GM23248 (cell line): ENCODE measurements at regions not wholly inside any gene's neighbourhood (a gene's known extent, or its start where the extent isn't known, plus 50 kb on each side); places are given as distances from the start of the nearest gene placed in this dataset.

ENCODE experiments used
- DNase-seq: peaks from one replicate; pipeline ENCODE4 v3.0.0-alpha.2; 2015
- H2AFZ ChIP-seq: fragments of 200-600 bp; sonication (generic); 2 replicates; pipeline ENCODE4 v1.6.1; 2016; ENCODE audit warnings: antibody characterized with exemption
- H3F3A ChIP-seq: fragments of 200-600 bp; sonication (generic); 2 replicates; pipeline ENCODE4 v1.6.1; 2016; ENCODE audit warnings: mild to moderate bottlenecking, antibody characterized with exemption, mixed run types; ENCODE audit not compliant: insufficient read depth
- H3K27ac ChIP-seq: fragments of 200-600 bp; sonication (generic); 2 replicates; pipeline ENCODE4 v1.5.1; 2016; ENCODE audit warnings: mild to moderate bottlenecking
- H3K27me3 ChIP-seq: fragments of 200-600 bp; sonication (generic); replicated peaks from 2 replicates; pipeline ENCODE4 v1.6.1; 2016; ENCODE audit warnings: mild to moderate bottlenecking; ENCODE audit not compliant: insufficient read depth
- H3K36me3 ChIP-seq: fragments of 200-600 bp; sonication (generic); 2 replicates; pipeline ENCODE4 v1.6.1; 2016; ENCODE audit warnings: low read depth, mild to moderate bottlenecking
- H3K4me1 ChIP-seq: fragments of 200-600 bp; sonication (generic); 2 replicates; pipeline ENCODE4 v1.6.1; 2016; ENCODE audit warnings: mild to moderate bottlenecking; ENCODE audit not compliant: insufficient read depth
- H3K4me2 ChIP-seq: fragments of 200-600 bp; sonication (generic); one replicate; pipeline ENCODE4 v1.6.1; 2016; ENCODE audit warnings: mild to moderate bottlenecking; ENCODE audit not compliant: unreplicated experiment
- H3K4me3 ChIP-seq: fragments of 200-600 bp; sonication (generic); 2 replicates; pipeline ENCODE4 v1.5.1; 2016; ENCODE audit warnings: mild to moderate bottlenecking
- H3K79me2 ChIP-seq: fragments of 200-600 bp; sonication (generic); 2 replicates; pipeline ENCODE4 v1.6.1; 2016; ENCODE audit warnings: mild to moderate bottlenecking; ENCODE audit not compliant: insufficient read depth
- H3K9ac ChIP-seq: fragments of 200-600 bp; sonication (generic); 2 replicates; pipeline ENCODE4 v1.6.1; 2016; ENCODE audit warnings: mild to moderate bottlenecking
- H3K9me2 ChIP-seq: fragments of 200-600 bp; sonication (generic); 2 replicates; pipeline ENCODE4 v1.6.1; 2016; ENCODE audit warnings: mixed run types, mild to moderate bottlenecking, moderate library complexity; ENCODE audit not compliant: insufficient read depth
- H3K9me3 ChIP-seq: fragments of 200-600 bp; sonication (generic); one replicate; pipeline ENCODE4 v1.6.1; 2017; ENCODE audit warnings: low read depth
- H4K20me1 ChIP-seq: fragments of 200-600 bp; sonication (generic); 2 replicates; pipeline ENCODE4 v1.6.0; 2016; ENCODE audit not compliant: insufficient read depth
- EZH2 ChIP-seq: fragments of 200-600 bp; sonication (generic); IDR thresholded peaks from 2 replicates; pipeline ENCODE4 v1.6.1; 2018; ENCODE audit warnings: antibody characterized with exemption, mild to moderate bottlenecking; ENCODE audit not compliant: insufficient read depth, poor library complexity, severe bottlenecking
- EZH2phosphoT487 ChIP-seq: fragments of 200-600 bp; sonication (generic); IDR thresholded peaks from 2 replicates; pipeline ENCODE4 v1.6.1; 2018; ENCODE audit warnings: antibody characterized with exemption, moderate library complexity, mild to moderate bottlenecking, low read depth; ENCODE audit not compliant: insufficient read depth
- WGBS, 2 experiments: methylation state at CpG; one replicate each; pipeline ENCODE4 v1.1.6; 2015 to 2017; ENCODE audit warnings: low lambda C conversion rate in 2 of 2, low coverage in 1 of 2; ENCODE audit errors: missing lambda C conversion rate in 2 of 2; 5-methylcytosine and 5-hydroxymethylcytosine counted together
- in situ Hi-C: fragments of 300-500 bp; cut with MboI; formaldehyde crosslinking; loops from 2 replicates; pipeline ENCODE4 v1.15.0; 2020

DNA sequence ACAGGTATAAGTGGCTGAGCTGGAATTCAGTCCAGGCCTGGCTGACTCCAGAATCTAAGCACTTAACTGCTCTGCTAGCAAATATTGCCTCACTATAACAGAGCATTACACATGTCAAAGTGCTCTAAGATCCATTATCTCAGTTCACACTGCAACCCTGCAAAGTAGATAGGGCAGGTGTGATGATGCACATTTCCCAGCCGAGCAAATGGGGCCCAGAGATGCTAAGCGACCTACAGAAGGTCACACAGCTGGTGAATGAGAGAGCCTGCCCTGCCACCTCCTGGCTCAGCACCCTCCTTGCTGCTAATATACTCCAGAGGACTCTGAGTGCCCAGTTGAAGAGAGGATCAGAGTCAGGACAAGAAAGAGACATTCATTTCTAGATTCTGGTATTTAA lies 73.6 kb upstream of the CCL1 start:
- Histone ChIP-seq H3K9ac (no peak overlapping the region), H3K27me3 (peaks cover 6% of the 10 kb centered on the region; the same call in 1 of the 2 replicates), H3K9me2 (no peaks in the 10 kb centered on the region), H3K36me3 (no peaks in the 10 kb centered on the region), H3K4me1 (no peaks in the 10 kb centered on the region), H4K20me1 (no peaks in the 10 kb centered on the region), H3F3A (no peaks in the 10 kb centered on the region), H3K9me3 (no peaks in the 10 kb centered on the region), H2AFZ (no peak overlapping the region), H3K4me2 (no peak overlapping the region), H3K4me3 (no peak overlapping the region), H3K27ac (no peak overlapping the region), H3K79me2 (no peaks in the 10 kb centered on the region)
- TF ChIP-seq EZH2phosphoT487 (no peak), EZH2 (no peak)
- in situ Hi-C loops, result no loop called here
- no peak for DNase-seq
- 7 to 20% methylated on average over 2 of the region's 2 CpGs for WGBS, 2 experiments

- Histone ChIP-seq H3F3A (no peaks in the 10 kb centered on the region), H3K4me1 (no peaks in the 10 kb centered on the region), H2AFZ (no peak overlapping the region), H4K20me1 (no peaks in the 10 kb centered on the region), H3K27me3 (peaks cover 6% of the 10 kb centered on the region; the same call in 1 of the 2 replicates), H3K79me2 (no peaks in the 10 kb centered on the region), H3K27ac (no peak overlapping the region), H3K9ac (no peak overlapping the region), H3K9me3 (no peaks in the 10 kb centered on the region), H3K4me2 (no peak overlapping the region), H3K36me3 (no peaks in the 10 kb centered on the region), H3K9me2 (no peaks in the 10 kb centered on the region), H3K4me3 (no peak overlapping the region)
- DNase-seq, result no peak
- TF ChIP-seq EZH2phosphoT487 (no peak), EZH2 (no peak)
- WGBS, 2 experiments, result 5 to 7% methylated on average over 6 of the region's 6 CpGs
- in situ Hi-C loops, result no loop called here
Measured at GRCh38 chr17:34435182-34435928, 72.3 kb upstream of the CCL1 start.

DNA sequence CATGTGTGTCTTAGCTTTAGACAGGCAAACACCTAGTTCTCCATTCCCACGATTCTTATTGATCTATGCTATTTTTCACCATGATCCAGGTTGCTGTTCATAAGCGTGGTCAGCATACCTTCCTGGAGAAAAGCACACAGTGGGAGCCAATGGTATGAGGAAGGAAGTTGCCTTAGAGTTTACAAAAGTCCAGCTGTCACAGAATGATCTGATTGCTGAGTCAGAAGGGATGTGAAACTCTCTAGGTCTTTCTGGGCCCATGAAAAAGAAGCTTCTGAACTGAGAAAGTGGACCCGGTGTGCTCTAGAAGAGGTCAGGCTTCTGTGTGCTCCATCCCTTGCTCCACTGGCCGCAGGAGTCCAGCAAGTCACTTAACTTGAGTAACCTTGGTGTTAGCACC lies 71.0 kb upstream of the CCL1 start:
- Histone ChIP-seq H3F3A (no peaks in the 10 kb centered on the region), H3K9me2 (no peaks in the 10 kb centered on the region), H3K4me2 (no peak overlapping the region), H3K4me1 (no peaks in the 10 kb centered on the region), H4K20me1 (no peaks in the 10 kb centered on the region), H3K4me3 (no peak overlapping the region), H3K79me2 (no peaks in the 10 kb centered on the region), H2AFZ (no peak overlapping the region), H3K9ac (no peak overlapping the region), H3K27me3 (peaks cover 6% of the 10 kb centered on the region; the same call in 1 of the 2 replicates), H3K9me3 (no peaks in the 10 kb centered on the region), H3K36me3 (no peaks in the 10 kb centered on the region), H3K27ac (no peak overlapping the region)
- no peak for DNase-seq
- TF ChIP-seq EZH2 (no peak), EZH2phosphoT487 (no peak)
- WGBS, 2 experiments, result 19 to 27% methylated on average over 4 of the region's 4 CpGs
- in situ Hi-C loops, result no loop called here

GRCh38 chr17:34424814-34425491 lies 61.9 kb upstream of the CCL1 start:
- no peaks in the 10 kb centered on the region for H4K20me1 ChIP-seq
- H3K27me3 ChIP-seq, result peaks cover 27% of the 10 kb centered on the region
- no peak overlapping the region for H2AFZ ChIP-seq
- no peak overlapping the region for H3K27ac ChIP-seq
- H3K4me2 ChIP-seq, result no peak overlapping the region
- no peaks in the 10 kb centered on the region for H3F3A ChIP-seq
- TF ChIP-seq EZH2phosphoT487, result no peak
- no peak for TF ChIP-seq EZH2
- no peak for DNase-seq
- no peak overlapping the region for H3K4me3 ChIP-seq
- 9 to 10% methylated on average over 12 to 14 of the region's 14 CpGs for WGBS, 2 experiments
- no peaks in the 10 kb centered on the region for H3K36me3 ChIP-seq
- in situ Hi-C loops, result loop anchor here (25.0 kb wide), 1 partner anchor 687 kb away; the partner anchor contains the start of genes FNDC8 and RAD51D
- no peaks in the 10 kb centered on the region for H3K9me2 ChIP-seq
- no peaks in the 10 kb centered on the region for H3K79me2 ChIP-seq
- H3K9ac ChIP-seq, result no peak overlapping the region
- H3K9me3 ChIP-seq, result no peaks in the 10 kb centered on the region
- no peaks in the 10 kb centered on the region for H3K4me1 ChIP-seq
